Fibroblast of gingiva (primary cell): ENCODE measurements at regions not wholly inside any gene's neighbourhood (a gene's known extent, or its start where the extent isn't known, plus 50 kb on each side); places are given as distances from the start of the nearest gene placed in this dataset.
"Not testable (repeated sequence)": the region's sequence is repeated elsewhere in the genome, so short reads cannot be mapped to it uniquely, and the experiment has no call there.

Source experiments
- DNase-seq: peaks from one replicate; pipeline ENCODE4 v3.0.0-alpha.2; 2011; ENCODE audit warnings: low read depth

DNA sequence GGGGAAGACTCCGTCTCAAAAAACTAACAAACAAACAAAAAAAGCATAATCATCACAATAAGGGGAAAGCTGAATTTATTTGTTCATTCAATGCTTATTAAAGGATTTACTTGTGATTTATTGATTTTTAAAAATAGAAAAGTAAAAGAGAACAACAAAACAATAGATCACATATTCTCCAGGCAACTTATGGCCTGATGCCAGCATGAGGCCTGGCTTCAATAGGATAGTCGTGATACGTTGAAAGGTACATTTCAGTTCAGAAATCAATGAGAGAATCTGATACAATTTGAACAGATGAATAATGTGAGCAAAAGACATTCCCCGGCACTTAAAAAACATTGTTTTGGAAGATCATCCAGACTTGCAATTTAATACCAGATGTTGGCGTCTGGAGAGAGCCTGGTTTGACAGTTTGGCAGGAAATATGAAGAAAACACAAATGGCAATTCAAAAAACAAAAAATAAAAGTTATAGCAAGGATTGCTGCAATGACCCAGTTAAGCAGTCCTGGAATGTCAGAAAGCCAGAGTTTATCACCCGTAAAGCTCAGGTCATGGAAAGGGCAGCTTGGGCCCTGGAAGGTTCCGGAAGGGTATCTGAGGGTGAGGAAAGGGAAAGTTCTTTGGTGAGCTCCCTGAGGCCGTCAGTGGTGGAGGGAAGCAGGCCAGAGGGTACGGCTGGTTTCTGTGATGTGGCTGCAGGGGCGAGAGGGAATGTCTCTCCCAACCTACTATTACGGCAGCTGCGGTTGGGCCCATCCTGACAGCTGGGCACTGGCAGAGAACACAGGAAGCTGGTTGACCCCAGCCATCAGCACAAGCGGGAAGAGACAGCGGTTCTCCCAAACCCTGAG lies 230.2 kb upstream of the HES1 start:
- peak; percentile 10 for DNase-seq

DNA sequence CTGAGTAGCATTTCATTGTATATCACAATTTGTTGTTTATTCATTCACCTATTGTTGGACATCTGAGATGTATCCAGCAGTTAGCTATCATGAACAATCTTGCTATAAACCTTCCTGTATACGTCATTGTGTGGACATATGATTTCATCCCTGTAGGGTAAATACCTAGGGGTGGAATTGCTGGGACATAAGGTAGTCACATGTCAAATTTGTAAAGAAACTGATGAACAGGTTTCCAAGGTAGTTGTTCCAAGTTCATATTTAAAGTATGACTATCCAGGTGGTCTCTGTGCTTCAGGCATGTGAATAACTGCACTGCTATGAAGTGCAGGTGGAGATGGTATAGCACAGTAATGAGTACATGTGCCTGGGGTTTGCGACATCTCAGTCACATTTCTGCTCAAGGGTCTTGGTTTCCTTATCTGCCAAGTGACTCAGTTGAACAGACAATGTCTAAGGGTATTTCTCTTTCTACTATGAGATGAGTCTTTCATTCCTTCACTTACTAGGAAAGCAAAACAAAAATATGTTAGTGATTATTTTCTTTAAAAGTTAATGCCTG lies 229.0 kb upstream of the HES1 start:
- no peak for DNase-seq

DNA sequence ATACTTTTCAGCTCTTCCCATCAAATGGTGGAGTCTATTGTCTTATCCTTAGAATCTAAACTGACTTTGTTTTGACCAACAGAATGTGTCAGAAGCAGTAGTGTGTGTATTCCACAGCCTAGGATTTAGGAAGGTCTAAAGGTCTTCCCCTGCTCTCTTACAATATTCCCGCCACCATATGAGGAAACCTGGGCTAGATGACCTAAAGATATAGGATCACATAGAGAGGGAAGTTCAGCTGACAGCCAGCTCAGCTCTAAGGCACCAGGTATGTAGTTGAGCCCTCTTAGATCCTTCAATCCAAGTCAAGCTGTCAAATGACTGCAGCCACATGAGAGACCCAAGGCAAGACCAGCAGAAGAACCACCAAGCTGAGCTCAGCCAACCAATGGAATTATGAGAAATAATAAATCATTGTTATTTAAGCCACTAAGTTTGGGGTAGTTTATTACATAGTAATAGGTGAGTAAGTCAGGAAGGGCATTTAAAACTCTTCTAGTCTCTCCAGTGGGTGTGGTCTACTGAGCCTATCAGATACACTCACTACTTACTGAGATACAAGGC lies 227.7 kb upstream of the HES1 start:
- DNase-seq: no peak

DNA sequence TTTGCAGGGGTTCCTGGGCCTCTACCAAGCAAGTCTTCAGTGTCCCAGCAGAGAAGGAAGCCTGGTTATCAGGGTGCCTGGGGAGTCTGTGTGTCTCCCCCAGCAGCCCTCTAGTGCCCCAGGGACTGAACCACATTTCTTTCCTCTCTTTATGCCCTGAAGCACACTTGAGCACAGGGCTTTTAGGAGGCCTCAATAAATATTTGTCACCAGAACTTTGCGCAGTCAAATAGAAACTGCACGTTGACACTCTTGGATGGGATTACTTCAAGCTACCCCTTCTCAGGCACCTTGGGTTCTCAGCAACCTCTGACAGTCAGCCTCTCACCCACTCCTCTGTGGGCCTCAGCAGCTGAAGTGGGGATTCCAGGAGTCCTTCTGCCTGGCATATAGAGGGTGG lies 226.6 kb upstream of the HES1 start:
- DNase-seq: no peak

DNA sequence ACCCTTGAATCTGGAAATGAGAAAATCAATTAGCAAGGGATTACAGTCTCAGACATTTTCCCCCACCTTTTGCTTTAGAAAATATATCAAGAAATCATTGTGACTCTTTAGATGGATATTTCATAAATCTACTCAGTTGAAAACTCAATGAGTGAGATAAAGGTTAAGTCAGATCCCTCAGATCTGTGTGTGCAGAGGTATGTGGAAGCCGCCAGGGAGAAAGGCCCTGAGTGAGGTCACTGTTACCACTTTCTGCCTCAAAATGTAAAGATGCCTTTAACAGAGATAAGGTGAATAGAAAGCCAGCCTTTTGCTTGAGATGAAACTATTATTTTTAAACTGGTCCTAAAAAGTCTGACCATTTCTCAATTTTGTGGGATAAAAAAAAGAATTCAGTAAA lies 225.6 kb upstream of the HES1 start:
- DNase-seq: no peak

DNA sequence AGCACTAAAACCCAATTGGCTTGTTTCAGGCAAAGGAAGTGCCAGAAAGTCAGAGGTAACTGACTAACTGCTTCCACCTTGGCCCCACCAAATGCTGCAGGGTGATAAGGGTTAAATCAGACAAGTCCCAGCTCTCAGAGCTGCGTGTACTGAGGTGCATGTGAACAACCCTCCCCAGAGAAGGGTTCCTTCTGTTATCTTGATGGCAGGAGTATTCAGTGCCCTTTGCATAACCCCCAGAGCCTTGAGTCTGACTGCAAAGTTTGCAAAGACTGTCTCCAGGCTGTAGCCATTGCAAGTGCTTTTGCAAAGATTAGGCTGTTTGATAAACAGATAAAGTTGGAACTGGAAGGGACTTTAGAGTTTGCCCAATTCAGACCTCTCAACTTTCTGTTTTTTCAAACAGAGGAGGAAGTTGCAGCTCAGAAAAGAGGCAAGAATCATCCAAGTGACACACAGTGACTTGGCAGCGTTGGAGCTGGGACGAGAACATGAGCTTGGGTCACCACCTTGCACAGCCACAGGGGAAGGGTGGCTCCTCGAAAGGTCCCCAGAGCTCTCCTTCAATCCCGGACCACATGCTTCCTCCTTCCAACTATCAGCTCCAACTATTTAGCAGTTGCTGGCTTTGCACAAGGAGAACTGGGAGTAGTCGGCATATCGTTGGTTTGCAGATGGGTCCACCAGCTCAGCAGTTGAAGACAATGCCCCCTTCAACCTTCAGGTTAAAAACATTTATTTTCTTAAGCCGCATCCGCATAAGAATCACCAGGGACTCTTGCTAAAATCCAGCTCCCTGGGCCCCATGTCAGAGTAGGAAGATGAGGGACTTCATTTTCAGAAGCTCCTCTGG lies 224.8 kb upstream of the HES1 start:
- no peak for DNase-seq

DNA sequence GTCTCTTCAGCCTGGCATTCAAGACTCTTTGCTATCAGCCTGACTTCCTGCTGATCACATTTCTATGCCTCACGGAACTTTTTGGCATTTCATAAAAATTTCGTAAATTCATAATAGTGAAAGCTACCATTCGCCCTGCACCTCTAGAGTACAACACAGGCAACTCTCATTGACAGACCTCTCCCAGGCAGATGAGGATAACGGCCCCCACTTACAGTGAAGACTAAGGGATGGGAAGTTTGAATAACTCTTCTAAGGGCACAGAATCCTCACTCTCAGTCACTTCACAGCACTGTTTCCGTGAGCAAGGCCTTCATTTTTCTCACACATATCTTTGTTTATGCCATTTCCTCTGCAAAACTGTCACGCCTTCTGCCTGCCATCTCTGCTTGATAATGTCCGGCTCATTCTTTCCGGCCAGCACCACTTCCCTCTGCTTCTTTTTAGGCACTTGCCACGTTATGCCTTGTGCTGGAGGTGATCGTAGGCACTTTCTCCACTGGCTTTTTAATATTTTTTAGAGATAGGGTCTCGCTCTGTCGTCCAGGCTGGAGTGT lies 224.1 kb upstream of the HES1 start:
- DNase-seq: no peak

DNA sequence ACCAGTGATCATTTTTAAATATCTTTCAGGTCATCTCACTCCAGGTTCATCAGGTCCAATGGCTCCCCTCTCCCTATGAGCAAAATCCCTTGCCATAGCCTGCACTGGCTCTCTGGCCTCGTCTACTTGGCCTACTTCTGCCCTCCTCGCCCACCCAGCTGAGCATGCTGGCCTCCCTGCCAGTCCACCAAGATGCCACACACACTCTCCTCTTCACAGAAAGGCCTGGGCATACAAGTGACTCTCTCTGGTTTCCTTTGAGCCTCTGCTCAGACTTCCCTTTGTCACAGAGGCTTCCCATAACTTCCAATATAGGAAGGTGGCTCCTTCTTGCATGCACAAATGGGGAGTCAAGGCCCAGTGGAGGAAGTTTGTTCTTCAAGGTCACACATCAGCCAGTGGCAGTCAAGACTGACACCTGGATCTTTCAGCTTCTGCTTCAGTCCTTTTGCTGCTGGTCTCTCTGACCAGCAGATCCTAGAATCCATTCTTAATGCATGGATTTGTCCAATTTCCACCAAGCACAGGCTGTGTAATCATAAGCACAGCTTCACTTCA lies 223.2 kb upstream of the HES1 start:
- no peak for DNase-seq

DNA sequence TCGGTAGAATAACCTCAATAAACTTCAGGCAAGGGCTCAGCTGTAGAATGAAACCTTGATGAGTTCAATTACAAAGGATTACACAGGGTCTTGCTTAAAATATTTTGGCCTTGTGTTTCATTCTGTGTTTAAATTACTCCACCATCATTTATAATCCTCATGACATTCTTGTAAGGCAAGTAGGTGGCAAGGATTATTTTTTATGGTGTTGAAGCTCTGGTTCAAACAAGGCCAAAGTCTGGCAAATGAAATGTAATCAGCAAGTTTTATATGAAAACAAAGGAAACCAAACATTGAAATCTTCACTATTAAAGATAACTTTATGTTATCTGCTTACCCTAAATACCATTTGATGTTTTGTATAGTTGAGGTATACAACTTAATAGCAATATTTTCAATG lies 221.3 kb upstream of the HES1 start:
- no peak for DNase-seq

DNA sequence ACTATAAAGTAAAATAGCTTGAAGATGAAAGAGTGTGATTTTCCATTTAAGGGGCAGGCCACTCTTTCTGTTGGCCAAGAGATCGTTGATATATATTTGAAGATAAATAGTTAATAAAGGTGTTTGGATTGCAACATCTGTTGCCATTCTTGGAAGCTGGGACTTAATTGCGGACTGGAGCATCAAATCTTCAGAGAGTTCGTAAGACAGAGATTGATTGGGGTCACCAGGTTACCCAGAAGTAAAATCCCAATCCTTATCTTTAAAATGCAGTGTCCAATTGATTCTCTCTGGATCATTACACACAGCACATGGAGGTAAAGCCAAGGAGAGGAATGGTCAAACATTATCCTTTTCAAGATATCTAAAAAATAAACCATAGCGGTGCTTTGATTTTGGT lies 220.8 kb upstream of the HES1 start:
- no peak for DNase-seq

DNA sequence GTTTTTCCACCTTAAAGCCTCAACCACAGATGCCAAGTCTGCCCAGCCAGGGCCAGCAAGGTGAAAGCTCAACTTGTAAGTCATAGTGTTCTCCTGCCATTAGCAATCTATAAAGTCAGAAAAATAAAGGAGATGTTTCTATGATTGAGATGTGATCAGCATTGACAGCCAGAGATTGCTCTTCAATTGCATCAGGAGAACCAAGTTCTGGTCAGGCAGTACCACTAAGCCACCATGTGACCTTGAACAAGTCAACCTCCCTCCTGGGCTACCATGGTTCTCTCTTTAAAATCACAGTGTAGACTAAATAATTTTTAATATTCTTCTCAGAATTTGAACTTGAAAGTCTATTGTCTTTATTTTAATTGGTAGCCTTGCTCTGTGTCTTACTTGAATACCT lies 220.3 kb upstream of the HES1 start:
- no peak for DNase-seq

DNA sequence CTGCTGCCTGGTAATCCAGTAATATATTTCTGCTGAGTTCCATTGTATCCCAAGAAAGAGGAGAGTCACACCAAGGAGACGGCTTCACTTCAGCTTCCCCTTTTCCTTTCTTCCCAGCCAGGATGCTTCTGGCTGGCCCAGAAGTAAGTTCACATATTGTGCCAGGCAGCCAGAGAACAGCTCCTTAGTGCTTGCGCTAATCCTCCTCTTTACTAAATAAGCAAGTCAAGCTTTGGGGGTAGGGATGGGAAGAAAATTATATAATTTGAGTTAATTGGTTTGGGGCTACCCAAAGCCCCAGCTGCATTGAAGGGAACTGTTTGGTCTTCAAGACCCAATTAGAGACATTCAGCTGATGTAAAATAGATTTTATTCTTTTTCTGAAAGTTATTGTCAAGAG lies 218.8 kb upstream of the HES1 start:
- no peak for DNase-seq

DNA sequence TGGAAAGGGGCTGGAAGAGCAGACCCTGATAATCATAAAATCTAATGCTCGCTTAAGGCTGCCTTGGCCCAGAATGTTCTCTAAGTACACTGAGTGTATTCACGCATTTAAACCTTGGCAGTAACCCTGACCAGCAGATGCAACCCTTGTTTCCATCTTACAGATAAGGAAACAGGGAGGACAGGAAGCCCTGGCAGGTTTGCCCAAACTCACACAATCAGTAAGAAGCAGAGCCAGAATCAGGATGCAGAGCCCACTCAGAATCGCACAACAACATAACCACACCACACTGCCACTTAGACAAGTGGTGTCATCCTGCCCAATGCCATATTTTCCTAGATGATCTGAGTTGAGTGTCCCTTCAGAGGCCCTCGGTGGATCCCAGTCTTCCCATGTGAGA lies 214.5 kb upstream of the HES1 start:
- no peak for DNase-seq

DNA sequence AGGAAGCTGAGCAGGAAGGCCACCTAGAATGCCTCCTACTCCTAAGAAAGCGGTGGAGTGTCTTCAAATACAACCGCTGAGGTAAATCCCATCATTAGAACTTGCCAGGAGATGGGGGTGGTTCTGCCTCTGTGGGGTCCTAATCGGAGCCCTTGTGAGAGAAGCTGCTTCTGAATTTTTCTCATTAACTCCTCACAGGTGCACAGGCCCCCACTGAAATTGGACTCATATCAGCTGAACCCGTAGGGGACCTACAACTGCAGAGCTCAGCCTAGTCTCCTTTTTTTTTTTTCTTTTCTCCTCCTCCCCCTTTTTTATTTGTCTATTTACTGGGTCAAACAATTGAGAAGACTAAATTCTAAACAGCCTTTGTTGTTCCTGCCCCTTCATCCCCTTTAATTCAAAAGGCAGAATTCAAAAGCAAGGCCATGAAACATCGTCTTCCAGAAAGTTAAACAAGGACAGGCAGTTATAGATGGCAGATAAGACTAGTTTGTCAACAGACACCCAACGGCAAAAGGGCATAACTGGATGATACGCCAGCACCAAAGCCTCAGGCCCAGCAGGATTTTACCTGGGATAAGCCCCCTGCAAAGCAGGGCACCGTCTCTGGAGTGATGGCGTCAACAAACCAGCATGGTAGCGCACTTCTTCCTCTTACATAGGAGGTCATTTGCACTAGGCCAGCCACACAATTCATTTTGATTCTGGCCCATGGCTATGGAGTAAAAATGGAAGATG lies 213.7 kb upstream of the HES1 start:
- DNase-seq: no peak

DNA sequence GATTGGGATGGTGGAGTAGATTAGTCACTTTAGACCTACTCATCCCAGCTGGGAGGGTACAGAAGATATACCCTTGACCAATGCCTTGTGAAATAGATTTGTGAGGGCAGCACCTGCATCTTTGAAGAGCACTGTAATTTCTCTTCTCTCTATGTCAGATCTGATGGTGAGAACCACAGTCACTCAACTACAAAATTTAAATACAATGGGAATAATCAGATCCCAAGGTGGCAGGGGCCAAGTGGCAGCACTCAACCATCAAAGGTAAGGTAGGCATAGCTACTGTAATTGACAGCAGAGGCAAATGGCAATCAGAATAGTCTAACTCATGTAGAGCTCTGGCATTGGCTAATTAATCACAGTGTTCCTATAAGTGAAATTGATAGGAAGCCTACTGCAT lies 212.0 kb upstream of the HES1 start:
- not testable (repeated sequence) for DNase-seq

DNA sequence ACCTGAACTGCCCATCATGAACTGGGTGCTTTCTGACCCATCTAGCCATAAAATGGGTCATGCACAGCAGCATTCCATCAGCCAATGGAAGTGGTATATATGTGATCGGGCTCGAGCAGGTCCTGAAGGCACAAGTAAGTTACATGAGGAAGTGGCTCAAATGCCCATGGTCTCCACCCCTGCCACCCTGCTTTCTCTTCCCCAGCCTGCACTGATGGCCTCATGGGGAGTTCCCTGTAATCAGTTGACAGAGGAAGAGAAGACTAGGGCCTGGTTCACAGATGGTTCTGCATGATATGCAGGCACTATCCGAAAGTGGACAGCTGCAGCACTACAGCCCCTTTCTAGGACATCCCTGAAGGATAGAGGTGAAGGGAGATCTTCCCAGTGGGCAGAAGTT lies 209.9 kb upstream of the HES1 start:
- DNase-seq: not testable (repeated sequence)

DNA sequence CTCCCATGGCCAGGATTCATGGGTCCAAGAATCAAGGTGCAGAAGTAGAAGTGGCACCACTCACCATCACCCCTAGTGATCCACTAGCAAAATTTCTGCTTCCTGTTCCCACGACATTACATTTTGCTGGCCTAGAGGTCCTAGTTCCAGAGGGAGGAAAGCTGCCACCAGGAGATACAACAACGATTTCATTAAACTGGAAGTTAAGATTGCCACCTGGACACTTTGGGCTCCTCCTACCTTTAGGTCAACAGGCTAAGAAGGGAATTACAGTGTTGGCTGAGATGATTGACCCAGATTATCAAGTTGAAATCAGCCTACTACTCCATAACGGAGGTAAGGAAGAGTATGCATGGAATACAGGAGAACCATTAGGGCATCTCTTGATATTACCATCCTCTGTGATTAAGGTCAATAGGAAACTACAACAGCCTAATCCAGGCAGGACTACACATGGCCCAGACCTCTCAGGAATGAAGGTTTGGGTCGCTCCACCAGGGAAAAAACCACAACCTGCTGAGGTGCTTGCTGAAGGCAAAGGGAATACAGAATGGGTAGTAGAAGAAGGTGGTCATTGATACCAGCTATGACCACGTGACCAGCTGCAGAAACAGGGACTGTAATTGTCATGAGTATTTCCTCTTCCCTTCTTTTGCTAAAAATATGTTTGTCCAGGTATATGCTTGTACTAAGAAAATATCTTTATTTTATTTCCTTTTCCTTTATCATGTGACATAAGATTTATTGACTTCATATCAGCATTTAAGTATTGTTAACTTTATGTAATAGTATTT lies 208.3 kb upstream of the HES1 start:
- DNase-seq: not testable (repeated sequence)

DNA sequence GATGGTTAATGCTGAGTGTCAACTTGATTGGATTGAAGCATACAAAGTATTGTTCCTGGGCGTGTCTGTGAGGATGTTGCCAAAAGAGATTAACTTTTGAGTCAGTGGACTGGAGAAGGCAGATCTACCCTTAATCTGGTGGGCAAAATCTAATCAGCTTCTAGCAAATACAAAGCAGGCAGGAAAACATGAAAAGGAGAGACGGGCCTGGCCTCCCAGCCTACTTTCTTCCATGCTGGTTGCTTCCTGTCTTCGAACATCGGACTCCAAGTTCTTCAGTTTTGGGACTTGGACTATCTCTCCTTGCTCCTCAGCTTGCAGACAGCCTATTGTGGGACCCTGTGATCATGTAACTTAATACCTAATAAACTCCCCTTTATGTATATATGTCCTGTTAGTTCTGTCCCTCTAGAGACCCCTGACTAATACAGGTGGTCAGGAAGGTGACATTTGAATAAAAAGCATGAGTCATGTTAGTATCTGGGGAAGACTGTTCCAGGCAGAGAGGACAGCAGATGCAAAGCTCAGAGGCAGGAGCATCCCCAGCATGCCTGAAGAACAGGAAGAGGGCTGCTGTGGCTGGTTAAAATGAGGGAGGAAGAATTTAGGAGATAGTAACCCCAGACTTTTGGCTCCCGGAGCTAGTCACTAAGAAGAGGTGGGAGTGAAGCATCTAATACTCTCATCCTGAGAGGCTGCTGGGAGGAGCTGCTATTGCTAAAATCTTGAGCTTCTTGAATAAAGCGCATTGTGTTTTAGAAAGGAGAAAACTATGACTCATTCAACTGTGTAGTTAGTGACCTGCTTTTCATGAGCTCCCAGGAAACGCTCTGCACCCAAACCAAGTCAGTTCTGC lies 207.4 kb upstream of the HES1 start:
- DNase-seq: no peak

DNA sequence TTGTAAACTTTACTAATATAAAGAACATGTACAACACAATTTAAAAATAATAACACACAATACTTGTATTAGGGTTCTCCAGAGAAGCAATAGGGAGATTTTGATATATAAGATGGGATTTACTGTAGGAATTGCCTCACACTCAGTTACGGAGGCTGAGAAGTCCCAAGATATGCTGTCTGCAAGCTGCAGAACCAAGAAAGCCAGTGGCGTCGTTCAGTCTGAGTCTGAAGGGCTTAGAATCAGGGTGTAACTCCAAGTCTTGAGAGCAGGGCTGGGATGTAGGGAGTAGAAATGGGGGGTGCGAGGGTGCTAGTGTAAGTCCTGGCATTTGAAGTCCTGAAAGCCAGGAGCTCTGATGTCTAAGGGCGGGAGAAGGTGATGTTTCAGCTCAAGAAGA lies 206.6 kb upstream of the HES1 start:
- DNase-seq: no peak
